Esophagus muscularis mucosa (tissue), 3 donors: ENCODE measurements at regions not wholly inside any gene's neighbourhood (a gene's known extent, or its start where the extent isn't known, plus 50 kb on each side); places are given as distances from the start of the nearest gene placed in this dataset.

Experiments used
- CTCF ChIP-seq, 3 experiments: fragments of 200-600 bp in 2 of 3; fragments of 450-650 bp in 1 of 3; sonication (generic) in 2 of 3; IDR thresholded peaks; one replicate each; pipeline ENCODE4 v1.5.1; 2017 to 2019; ENCODE audit warnings: antibody characterized with exemption in 3 of 3, mild to moderate bottlenecking in 2 of 3, moderate library complexity in 1 of 3
- POLR2A ChIP-seq: fragments of 450-650 bp; IDR thresholded peaks from one replicate; pipeline ENCODE4 v1.6.1; 2017; ENCODE audit warnings: antibody characterized with exemption, moderate library complexity, mild to moderate bottlenecking, low read depth
- POLR2AphosphoS5 ChIP-seq, 2 donors: sonication (generic); formaldehyde crosslinking; IDR thresholded peaks; one replicate each; pipeline ENCODE4 v1.6.1; 2017; ENCODE audit warnings: antibody characterized with exemption in 2 of 2

DNA sequence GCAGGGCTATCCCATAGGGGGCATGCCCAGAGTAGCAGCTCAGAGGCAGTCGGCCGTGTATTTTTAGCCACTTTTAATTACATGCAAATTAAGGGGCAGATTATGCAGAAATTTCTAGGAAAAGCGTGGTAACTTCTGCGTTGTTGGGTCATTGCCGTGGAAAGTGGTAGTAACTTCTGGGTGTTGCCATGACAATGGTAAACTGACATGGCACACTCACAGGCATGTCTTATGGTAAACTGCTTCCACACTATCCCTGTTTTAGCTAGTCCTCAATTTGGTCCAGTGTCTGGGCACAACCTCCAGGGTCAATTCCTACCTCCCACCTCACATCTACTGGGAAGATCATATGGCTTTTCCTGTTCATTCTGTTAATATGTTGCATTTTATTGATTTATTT lies 428.9 kb upstream of the FANCL start:
- TF ChIP-seq CTCF (IDR thresholded peaks at IDR 0.05): no peak
- TF ChIP-seq POLR2A: no peak
- TF ChIP-seq POLR2AphosphoS5 (IDR thresholded peaks at IDR 0.05): no peak
